Activated T-cell treated with anti-CD3 and anti-CD28 coated beads, Interleukin-2, amount 50 U/mL, for 4 hours (primary cell): ENCODE measurements at regions not wholly inside any gene's neighbourhood (a gene's known extent, or its start where the extent isn't known, plus 50 kb on each side); places are given as distances from the start of the nearest gene placed in this dataset.
"Not testable (repeated sequence)": the region's sequence is repeated elsewhere in the genome, so short reads cannot be mapped to it uniquely, and the experiment has no call there.

Experiments used
- ATAC-seq, 2 donors: fragments of 200-7000 bp; cut with Tn5 transposase; one replicate each; pipeline ENCODE4 v1.10.0; 2021
- DNase-seq: peaks from one replicate; pipeline ENCODE4 v3.0.0-alpha.2; 2020
- H3K27me3 Mint-ChIP-seq: one replicate; pipeline ENCODE4 v1.8.0; 2021; ENCODE audit warnings: low read depth, mixed read lengths
- H3K36me3 Mint-ChIP-seq: one replicate; pipeline ENCODE4 v1.8.0; 2022; ENCODE audit warnings: mixed read lengths; ENCODE audit not compliant: insufficient read depth
- H3K4me1 Mint-ChIP-seq: one replicate; pipeline ENCODE4 v1.8.0; 2021; ENCODE audit warnings: low read depth, mixed read lengths
- H3K4me3 Mint-ChIP-seq: one replicate; pipeline ENCODE4 v1.8.0; 2021; ENCODE audit warnings: mild to moderate bottlenecking, moderate library complexity, mixed read lengths
- H3K9me3 Mint-ChIP-seq: one replicate; pipeline ENCODE4 v1.8.0; 2021; ENCODE audit warnings: mixed read lengths

GRCh38 chr6:120804612-120805011 lies 529.7 kb downstream of the TBC1D32 start:
- no peak for ATAC-seq

DNA sequence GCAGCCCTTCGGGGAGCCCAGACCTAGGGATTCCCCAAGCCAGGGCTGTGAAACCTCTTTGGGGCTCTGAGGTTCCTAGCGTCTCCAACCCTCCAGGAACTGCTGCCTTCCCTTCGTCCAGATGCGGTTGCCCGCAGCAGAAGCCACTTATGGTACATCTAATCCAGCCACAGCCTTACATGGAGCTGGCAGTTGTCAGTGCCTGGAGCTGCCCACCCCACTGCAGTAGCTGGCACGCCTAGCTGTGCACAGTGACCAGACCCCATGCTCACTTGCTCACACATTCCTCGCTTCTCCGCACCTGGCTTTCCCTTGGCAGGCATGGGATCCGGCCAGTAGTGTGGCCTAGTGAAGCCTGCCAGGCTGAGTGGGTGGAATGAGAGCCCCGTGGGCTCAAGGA lies 547.6 kb downstream of the TBC1D32 start:
- no peak for DNase-seq
- Mint-ChIP-seq H3K4me1 (no peaks in the 10 kb centered on the region), H3K9me3 (no peaks in the 10 kb centered on the region), H3K27me3 (no peaks in the 10 kb centered on the region), H3K36me3 (no peaks in the 10 kb centered on the region), H3K4me3 (no peak overlapping the region)
- ATAC-seq: no peak

More at GRCh38 chr6:120804612-120805011, 529.7 kb downstream of the TBC1D32 start:
- no peak for DNase-seq
- Mint-ChIP-seq H3K4me1 (no peaks in the 10 kb centered on the region), H3K4me3 (no peak overlapping the region), H3K9me3 (peaks cover 8% of the 10 kb centered on the region), H3K27me3 (no peaks in the 10 kb centered on the region), H3K36me3 (no peaks in the 10 kb centered on the region)

DNA sequence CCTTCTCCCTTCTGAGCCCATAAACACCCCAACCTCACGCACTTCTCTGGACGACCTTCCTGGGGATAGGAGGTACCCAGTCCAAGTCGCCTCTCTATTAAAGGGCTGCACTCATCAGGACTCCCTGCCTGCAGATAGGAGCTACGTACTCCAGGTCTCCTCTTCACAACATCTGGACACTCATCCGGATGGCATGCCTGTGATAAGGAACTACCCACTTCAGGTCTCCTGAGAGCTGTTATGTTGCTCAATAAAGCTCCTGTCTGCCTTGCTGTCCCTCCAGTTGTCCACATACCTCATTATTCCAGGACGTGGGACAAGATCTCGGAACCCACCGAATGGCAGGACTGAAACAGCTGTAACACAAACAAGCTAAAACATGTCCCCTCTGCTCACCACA lies 548.0 kb downstream of the TBC1D32 start:
- no peak for ATAC-seq
- Mint-ChIP-seq H3K4me1 (no peaks in the 10 kb centered on the region), H3K4me3 (no peak overlapping the region), H3K9me3 (no peaks in the 10 kb centered on the region), H3K36me3 (no peaks in the 10 kb centered on the region), H3K27me3 (no peaks in the 10 kb centered on the region)
- no peak for DNase-seq

DNA sequence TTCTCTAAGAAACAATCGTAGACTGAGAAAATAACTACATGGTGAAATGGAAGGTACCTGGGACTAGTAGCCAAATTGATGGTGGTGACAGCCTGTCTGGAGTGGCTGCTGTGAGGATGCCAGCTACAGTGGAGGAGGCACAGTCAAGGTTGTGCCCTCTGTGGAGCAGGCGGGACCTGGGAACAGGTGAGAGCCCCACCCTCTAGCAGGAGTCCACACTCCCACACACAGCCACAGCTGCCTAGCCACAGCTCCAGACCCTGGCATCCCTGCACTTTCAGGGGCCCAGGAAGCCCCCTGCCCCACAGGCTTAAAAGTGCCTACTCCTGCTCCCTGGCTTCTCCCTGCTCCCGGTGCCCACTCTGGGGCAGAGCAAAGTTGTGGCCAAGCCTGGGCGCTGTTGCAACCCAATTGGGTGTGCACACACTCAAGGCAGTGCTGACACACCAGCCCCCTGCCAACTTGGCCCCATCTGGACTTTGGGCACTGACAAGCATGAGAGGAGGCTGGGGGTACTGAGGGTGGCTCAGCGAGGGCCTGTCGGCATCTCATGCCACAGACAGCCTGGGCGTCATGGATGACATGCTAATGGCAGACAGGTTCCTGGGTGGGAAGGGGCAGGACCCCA lies 548.7 kb downstream of the TBC1D32 start:
- no peak for DNase-seq

GRCh38 chr6:120779441-120779840 lies 554.8 kb downstream of the TBC1D32 start:
- Mint-ChIP-seq H3K4me1 (no peaks in the 10 kb centered on the region), H3K9me3 (peaks cover 11% of the 10 kb centered on the region), H3K36me3 (no peaks in the 10 kb centered on the region), H3K27me3 (no peaks in the 10 kb centered on the region), H3K4me3 (no peak overlapping the region)
- no peak for DNase-seq
- ATAC-seq: peak in 1 of 2 donors; percentile 40

More for the DNA sequence above, 548.7 kb downstream of the TBC1D32 start:
- Mint-ChIP-seq H3K27me3 (no peaks in the 10 kb centered on the region), H3K9me3 (no peaks in the 10 kb centered on the region), H3K4me3 (no peak overlapping the region), H3K36me3 (no peaks in the 10 kb centered on the region), H3K4me1 (no peaks in the 10 kb centered on the region)
- ATAC-seq: no peak

GRCh38 chr6:120775698-120776097 lies 558.6 kb downstream of the TBC1D32 start:
- Mint-ChIP-seq H3K4me3 (no peak overlapping the region), H3K36me3 (no peaks in the 10 kb centered on the region)
- no peak for ATAC-seq

DNA sequence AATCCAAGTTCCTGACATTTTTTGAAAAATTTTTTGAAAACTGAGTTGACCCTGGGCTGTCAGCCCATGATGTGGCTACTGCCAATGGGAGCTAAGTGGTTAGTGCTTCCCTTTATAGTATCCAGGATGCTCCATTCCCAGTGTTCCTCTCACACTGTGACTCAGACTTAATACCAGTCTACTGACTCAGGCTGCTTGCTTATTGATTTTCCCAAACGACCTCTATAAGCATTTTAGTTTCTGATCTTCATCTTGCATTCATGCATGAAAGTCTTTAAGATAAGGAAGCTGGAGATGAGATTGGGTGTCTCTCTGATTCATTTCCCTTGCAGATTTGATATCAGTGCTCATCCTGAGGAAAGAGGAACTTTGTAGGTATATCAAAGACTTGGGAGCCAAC lies 560.0 kb downstream of the TBC1D32 start:
- H3K36me3 Mint-ChIP-seq: no peaks in the 10 kb centered on the region
- no peak for DNase-seq
- no peak overlapping the region for H3K4me3 Mint-ChIP-seq
- peaks cover 11% of the 10 kb centered on the region for H3K9me3 Mint-ChIP-seq
- no peak for ATAC-seq
- no peaks in the 10 kb centered on the region for H3K27me3 Mint-ChIP-seq
- H3K4me1 Mint-ChIP-seq: no peaks in the 10 kb centered on the region

More at GRCh38 chr6:120775698-120776097, 558.6 kb downstream of the TBC1D32 start:
- no peaks in the 10 kb centered on the region for H3K27me3 Mint-ChIP-seq
- no peaks in the 10 kb centered on the region for H3K4me1 Mint-ChIP-seq
- DNase-seq: no peak
- peaks cover 11% of the 10 kb centered on the region for H3K9me3 Mint-ChIP-seq

- DNase-seq (no peak), ATAC-seq (no peak)
- no peaks in the 10 kb centered on the region for H3K36me3 Mint-ChIP-seq
- H3K4me1 Mint-ChIP-seq: no peaks in the 10 kb centered on the region
- no peak overlapping the region for H3K4me3 Mint-ChIP-seq
- H3K27me3 Mint-ChIP-seq: no peaks in the 10 kb centered on the region
- H3K9me3 Mint-ChIP-seq: no peaks in the 10 kb centered on the region
These were observed 563.3 kb downstream of the TBC1D32 start for GRCh38 chr6:120771019-120771418.

GRCh38 chr6:120764312-120764711 lies 570.0 kb downstream of the TBC1D32 start:
- Mint-ChIP-seq H3K36me3 (no peaks in the 10 kb centered on the region), H3K27me3 (no peaks in the 10 kb centered on the region), H3K4me3 (no peak overlapping the region), H3K4me1 (no peaks in the 10 kb centered on the region), H3K9me3 (no peaks in the 10 kb centered on the region)
- ATAC-seq: no peak
- DNase-seq: no peak

- Mint-ChIP-seq H3K4me3 (no peak overlapping the region), H3K4me1 (no peaks in the 10 kb centered on the region)
- ATAC-seq: no peak
These were observed 574.7 kb downstream of the TBC1D32 start for GRCh38 chr6:120759570-120759969.

DNA sequence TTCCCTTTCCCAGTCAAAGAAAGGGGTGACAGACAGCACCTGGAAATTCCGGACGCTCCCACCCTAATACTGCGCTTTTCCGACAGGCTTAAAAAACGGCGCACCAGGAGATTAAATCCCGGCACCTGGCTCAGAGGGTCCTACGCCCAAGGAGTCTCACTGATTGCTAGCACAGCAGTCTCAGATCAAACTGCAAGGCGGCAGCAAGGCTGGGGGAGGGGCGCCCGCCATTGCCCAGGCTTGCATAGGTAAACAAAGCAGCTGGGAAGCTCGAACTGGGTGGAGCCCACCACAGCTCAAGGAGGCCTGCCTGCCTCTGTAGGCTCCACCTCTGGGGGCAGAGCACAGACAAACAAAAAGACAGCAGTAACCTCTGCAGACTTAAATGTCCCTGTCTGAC lies 585.7 kb downstream of the TBC1D32 start:
- H3K4me3 Mint-ChIP-seq, H3K4me1 Mint-ChIP-seq, DNase-seq, H3K27me3 Mint-ChIP-seq, H3K36me3 Mint-ChIP-seq, ATAC-seq, H3K9me3 Mint-ChIP-seq: not testable (repeated sequence)

More at GRCh38 chr6:120759570-120759969, 574.7 kb downstream of the TBC1D32 start:
- no peak for DNase-seq
- Mint-ChIP-seq H3K36me3 (no peaks in the 10 kb centered on the region), H3K9me3 (no peaks in the 10 kb centered on the region), H3K27me3 (no peaks in the 10 kb centered on the region)

DNA sequence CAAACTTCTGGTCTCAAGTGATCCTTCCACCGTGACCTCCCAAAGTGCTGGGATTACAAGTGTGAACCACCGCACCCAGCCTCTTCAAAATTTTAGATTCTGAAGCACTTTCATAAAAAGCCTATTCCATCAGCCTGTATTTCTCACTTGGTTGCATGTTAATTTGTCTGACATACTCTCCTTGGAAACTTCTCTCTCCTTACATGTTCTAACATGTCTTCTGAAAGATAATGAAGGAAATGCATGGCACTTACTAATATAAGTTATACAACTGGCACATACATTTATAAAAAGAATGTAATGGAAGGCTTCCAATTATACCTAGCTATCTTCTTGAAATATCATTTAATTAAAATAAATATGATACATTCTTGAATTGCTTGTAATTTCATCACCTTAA lies 597.5 kb downstream of the TBC1D32 start:
- DNase-seq (no peak), ATAC-seq (no peak)
- H3K9me3 Mint-ChIP-seq: peaks cover 6% of the 10 kb centered on the region
- no peaks in the 10 kb centered on the region for H3K4me1 Mint-ChIP-seq
- H3K27me3 Mint-ChIP-seq: no peaks in the 10 kb centered on the region
- H3K4me3 Mint-ChIP-seq: no peak overlapping the region
- H3K36me3 Mint-ChIP-seq: no peaks in the 10 kb centered on the region

DNA sequence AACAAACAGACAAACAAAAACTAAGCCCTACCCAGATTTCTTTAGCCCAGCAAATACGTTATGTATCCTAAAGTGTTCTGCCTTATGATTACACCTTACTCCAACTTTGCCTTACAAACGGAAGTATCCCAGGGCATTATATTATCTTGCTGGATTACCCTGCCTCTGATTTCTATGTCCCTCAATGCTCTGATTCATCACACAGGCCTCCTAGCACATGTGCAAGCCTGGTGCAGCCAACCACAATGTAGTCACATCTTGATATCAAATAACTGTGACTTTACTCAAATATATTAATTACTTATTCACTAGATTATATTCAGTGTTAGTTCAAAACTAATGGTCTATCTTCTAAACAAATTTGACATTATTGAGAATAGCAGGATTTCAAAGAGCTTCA lies 598.6 kb downstream of the TBC1D32 start:
- ATAC-seq (no peak), DNase-seq (no peak)
- H3K27me3 Mint-ChIP-seq: no peaks in the 10 kb centered on the region
- H3K4me3 Mint-ChIP-seq: no peak overlapping the region
- H3K4me1 Mint-ChIP-seq: no peaks in the 10 kb centered on the region
- no peaks in the 10 kb centered on the region for H3K36me3 Mint-ChIP-seq
- H3K9me3 Mint-ChIP-seq: peaks cover 6% of the 10 kb centered on the region

- ATAC-seq (no peak), DNase-seq (no peak)
- Mint-ChIP-seq H3K9me3 (peaks cover 37% of the 10 kb centered on the region), H3K27me3 (no peaks in the 10 kb centered on the region), H3K4me3 (no peak overlapping the region), H3K36me3 (no peaks in the 10 kb centered on the region), H3K4me1 (no peaks in the 10 kb centered on the region)
These were observed 623.0 kb downstream of the TBC1D32 start for GRCh38 chr6:120711255-120711654.

DNA sequence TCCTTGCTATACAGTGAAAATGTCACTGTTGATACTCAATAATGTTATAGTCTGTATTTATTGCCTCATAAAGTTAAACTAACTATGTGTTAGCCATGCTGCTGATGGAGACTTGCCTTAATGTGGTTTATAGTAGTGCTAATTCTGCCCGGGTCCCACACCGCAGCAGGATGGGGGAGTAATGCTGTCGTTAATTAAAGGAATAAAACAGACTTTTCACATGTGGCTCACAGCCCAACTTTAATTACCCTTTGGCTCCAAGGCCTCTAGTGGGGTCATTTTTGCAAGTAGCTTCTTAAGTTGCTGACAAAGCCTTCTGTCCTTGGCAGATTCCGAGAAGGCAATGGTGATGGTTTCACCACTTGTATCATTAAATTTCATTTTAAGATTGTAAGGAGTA lies 634.3 kb downstream of the TBC1D32 start:
- no peaks in the 10 kb centered on the region for H3K4me1 Mint-ChIP-seq
- no peak overlapping the region for H3K4me3 Mint-ChIP-seq
- no peaks in the 10 kb centered on the region for H3K36me3 Mint-ChIP-seq
- ATAC-seq: no peak
- no peak for DNase-seq
- peaks cover 12% of the 10 kb centered on the region for H3K9me3 Mint-ChIP-seq
- no peaks in the 10 kb centered on the region for H3K27me3 Mint-ChIP-seq

DNA sequence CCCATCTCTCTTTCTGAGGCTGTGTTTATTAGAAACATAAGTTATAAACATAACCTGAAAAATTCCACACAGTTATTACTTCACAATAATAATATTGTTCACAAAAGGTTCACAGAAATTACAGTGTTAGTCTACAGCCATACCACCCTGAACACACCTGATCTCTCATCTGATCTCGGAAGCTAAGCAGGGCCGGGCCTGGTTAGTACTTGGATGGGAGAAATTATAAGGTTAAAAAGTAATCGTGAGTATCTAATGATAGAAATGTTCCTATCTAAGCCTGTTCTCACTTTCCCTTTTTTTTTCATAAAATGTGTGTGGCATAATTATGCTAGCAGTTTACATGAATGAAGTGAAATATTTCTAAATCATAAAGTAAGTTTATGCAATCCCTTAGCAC lies 647.8 kb downstream of the TBC1D32 start:
- Mint-ChIP-seq H3K9me3 (no peaks in the 10 kb centered on the region), H3K27me3 (no peaks in the 10 kb centered on the region), H3K4me1 (no peaks in the 10 kb centered on the region), H3K36me3 (no peaks in the 10 kb centered on the region), H3K4me3 (no peak overlapping the region)
- ATAC-seq (no peak), DNase-seq (no peak)
